AML-193 (cell line): ENCODE measurements at regions not wholly inside any gene's neighbourhood (a gene's known extent, or its start where the extent isn't known, plus 50 kb on each side); places are given as distances from the start of the nearest gene placed in this dataset.
A peak's percentile ranks its signal among the peaks of the same experiment; 100 is the strongest.
"Not testable (repeated sequence)": the region's sequence is repeated elsewhere in the genome, so short reads cannot be mapped to it uniquely, and the experiment has no call there.

Source experiments
- DNase-seq, 2 experiments: peaks; one replicate each; lab custom pipeline; 2025; lab: John Stamatoyannopoulos, UW

GRCh38 chr1:191350938-191351337 lies 807.3 kb upstream of the RGS18 start:
- no peak for DNase-seq

DNA sequence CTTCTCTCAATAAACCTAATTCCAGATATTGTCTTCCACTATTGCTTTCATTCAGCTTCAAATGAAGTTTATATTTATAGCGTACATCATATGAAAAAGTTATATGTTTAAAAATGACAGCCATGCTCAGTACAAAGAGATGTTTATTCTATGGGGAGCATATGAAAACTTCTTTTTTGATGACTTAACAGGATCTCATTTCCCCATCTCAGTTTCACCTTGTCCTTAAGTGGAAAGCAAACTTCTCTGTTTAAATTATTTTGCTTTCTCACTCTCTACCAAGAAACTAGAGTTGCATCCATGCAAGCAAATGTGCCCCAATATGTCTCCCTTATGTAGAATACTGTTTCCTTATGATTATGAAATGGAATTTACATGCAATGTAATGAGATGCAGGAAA lies 799.5 kb upstream of the RGS18 start:
- DNase-seq = no peak

DNA sequence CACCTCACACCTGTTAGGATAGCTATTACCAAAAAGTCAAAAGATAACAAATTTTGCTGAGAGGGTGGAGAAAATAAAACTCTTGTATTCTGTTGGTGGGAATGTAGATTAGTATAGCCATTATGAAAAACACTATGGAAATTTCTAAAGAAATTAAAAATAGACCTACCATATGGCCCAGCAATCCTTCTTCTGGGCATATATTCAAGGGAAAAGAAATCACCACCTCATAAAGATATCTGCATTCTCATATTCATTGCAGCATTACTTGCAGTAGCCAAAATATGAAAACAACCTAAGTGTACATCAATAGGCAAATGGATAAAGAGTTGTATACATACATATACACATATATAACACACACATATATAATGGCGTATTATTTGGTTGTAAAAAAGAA lies 791.6 kb upstream of the RGS18 start:
- DNase-seq = no peak

DNA sequence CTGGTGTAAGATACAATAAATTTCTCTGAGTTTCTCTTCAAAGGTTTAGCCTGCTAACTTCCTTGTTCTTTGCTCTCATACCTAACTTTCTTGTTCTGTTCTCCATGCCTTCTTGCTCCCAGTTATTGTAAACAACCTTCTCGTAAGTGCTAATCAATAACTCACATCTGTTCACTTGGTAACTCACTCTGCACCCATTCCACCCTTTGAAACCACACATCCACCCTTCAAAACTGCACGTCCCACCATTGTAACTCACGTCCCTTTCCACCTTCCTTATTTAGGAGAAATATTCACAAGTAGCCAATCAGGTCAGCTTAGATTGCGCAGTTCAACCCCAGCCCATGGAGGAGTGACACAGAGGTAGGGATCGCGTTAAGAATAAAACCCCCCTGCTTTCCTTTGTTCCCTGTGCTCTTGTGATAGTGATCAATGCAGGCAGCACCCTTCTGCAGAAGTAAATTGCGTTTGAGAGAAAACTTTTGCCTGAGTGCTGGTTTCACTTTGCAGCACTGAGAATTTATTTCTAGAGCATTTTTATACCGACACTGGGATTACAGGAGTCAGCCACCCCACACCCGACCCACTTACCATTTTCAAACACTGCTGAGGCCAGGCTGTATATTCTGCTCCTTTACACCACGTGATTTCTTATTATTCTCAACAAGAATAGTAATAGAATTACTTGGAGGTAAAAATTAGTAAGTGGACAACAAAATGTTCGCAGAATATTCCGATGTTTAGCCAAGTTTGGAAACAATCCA lies 789.2 kb upstream of the RGS18 start:
- no peak for DNase-seq

GRCh38 chr1:191371626-191372025 lies 786.6 kb upstream of the RGS18 start:
- no peak for DNase-seq

DNA sequence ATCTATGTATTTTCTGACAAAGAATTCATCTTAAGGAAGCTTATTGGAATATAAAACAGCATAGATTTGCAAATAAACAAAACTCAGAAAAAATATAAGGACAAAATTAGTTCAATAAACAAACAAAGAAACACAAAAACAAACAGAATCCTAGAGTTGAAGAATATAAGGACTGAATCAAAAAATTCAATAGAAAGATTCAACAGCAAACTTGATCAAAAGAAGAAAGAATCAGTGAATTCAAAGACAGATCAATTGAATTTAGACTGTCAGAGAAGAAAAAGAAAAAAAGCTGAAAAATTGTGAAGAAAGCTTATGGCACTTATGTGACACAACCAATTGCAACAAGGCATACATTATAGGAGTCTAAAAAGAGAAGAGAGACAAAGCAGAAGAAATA lies 770.0 kb upstream of the RGS18 start:
- no peak for DNase-seq

DNA sequence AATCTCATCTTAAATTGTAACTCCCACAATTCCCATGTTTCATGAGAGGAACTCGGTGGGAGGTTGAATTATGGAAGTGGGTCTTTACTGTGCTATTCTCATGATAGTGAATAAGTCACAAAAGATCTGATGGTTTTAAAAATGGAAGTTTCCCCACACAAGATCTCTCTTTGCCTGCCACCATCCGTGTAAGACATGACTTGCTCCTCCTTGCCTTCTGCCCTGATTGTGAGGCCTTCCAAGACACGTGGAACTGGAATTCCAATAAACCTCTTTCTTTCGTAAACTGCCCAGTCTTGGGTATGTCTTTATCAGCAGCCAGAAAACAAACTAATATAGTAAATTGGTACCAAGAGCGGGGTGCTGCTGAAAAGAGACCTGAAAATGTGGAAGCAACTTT lies 761.6 kb upstream of the RGS18 start:
- DNase-seq = no peak

GRCh38 chr1:191398551-191398950 lies 759.7 kb upstream of the RGS18 start:
- no peak for DNase-seq

DNA sequence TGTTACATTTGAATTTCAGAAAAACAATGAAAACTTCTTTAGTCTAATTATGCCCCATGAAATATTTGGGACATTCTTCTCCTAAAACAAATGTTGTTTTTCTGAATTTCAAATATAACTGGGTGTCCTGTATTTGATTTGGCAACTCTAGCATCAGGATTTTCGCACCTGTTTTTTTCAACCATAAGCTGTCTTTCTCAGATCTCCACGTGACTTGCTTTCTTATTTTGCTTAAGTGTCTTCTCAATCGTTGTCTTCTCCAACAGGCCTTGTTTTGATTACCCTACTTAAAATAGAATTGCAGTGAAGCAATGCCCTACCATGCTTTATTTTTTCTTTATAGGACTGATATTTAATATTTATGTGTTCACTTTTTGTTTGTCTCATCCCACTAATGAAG lies 752.8 kb upstream of the RGS18 start:
- no peak for DNase-seq

GRCh38 chr1:191414981-191415640 lies 743.2 kb upstream of the RGS18 start:
- no peak for DNase-seq

DNA sequence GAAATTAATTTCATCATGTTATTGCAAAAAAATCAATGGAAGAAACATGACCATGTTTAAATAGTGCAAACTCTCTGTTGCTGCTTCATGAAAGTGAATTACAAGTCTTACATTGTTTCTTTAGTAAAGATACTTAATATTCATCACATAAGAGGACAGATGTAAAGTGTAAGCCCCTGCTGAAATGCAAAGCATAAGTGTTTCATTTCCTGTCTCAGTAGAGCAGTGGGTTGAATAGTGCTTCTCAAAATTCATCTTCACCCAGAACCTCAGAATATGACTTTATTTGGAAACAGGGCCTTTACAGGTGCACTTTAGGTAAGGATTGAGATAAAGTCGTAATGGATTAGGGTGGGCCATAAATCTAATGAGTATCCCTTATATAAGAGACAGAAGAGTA lies 738.4 kb upstream of the RGS18 start:
- DNase-seq = no peak

- no peak for DNase-seq
Observed at GRCh38 chr1:191427593-191427992, 730.7 kb upstream of the RGS18 start.

GRCh38 chr1:191432817-191433216 lies 725.4 kb upstream of the RGS18 start:
- no peak for DNase-seq

DNA sequence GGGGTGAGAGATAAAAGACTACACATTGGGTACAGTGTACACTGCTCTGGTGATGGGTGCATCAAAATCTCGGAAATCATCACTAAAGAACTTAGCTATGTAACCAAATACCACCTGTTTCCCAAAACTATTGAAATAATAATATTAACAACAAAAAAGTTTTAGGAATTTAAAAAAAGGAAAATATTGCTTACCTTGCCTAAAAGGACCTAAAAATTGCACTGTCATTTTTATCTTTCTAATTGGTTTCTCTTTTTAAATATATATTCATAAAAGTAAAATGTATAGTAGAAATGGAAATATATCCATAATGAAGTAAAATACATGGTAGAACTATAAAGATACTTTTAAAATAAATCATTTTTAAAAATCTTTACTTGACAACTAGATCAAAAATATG lies 719.3 kb upstream of the RGS18 start:
- DNase-seq = no peak

DNA sequence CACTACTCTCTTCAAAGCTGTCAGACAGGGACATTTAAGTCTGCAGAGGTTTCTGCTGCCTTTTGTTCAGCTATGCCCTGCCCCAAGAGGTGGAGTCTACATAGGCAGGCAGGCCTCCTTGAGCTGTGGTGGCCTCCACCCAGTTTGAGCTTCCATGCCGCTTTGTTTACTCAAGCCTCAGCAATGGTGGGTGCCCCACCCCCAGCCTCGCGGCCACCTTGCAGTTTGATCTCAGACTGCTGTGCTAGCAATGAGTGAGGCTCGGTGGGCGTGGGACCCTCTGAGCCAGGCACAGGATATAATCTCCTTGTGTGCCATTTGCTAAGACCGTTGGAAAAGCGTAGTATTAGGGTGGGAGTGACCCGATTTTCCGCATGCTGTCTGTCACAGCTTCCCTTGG lies 710.0 kb upstream of the RGS18 start:
- not testable (repeated sequence) for DNase-seq

DNA sequence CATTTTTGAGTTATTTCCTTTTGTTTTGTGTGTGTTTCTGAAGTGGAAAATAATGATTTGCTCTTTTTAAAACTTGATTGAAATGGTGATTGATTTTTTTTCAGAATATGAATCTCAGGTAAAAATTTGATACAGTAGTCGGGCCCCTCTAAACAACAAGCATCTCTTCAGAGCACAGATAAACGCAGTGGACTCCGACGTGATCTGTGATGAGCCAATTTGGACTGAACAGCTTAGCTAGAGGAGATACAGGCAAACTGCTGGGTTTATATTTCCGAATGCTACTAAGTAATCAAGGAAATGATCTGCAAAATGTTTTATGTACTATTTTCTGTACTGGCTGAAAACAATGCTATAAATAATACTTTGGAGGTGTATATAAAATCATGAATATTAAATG lies 705.7 kb upstream of the RGS18 start:
- DNase-seq = no peak

GRCh38 chr1:191453487-191453886 lies 704.8 kb upstream of the RGS18 start:
- DNase-seq = no peak

DNA sequence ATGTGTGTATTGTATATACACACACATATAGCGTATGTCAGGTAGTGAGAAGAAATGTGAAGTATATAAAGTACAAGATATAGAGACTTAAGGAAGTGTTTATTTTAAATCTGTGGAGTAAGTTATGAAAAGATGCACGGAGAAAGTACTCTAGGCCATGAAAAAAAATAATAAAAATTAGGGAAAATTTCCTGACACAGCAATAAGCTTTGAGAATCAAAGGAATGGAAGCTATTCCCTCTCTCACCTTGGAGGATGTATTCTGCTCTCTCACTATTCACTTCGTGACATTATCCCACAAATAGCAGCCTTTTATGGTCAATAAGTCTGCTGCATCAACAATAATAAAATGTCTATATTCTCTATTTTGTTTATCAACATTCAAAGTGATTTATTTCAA lies 700.4 kb upstream of the RGS18 start:
- no peak for DNase-seq

- no peak for DNase-seq
Observed at GRCh38 chr1:191460234-191460633, 698.0 kb upstream of the RGS18 start.

DNA sequence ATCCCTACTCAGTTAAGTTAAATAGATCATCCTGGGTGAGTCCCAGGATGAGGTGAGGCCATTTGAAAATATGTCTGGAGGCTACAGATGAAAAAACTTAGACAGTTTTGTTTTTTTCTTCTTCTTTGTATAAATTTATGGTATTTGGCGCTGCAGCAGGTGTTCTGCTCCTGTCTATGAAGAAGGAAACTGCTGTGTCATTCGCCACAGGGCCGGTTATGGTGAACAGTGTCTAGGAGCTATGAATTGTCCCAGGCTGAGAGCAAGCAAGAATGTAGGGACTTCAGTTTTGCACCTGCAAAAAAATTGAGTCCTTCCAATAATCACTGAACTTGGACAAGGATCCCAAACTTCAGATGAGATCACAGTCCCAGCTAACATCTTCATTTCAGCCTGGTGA lies 674.3 kb upstream of the RGS18 start:
- DNase-seq = no peak

DNA sequence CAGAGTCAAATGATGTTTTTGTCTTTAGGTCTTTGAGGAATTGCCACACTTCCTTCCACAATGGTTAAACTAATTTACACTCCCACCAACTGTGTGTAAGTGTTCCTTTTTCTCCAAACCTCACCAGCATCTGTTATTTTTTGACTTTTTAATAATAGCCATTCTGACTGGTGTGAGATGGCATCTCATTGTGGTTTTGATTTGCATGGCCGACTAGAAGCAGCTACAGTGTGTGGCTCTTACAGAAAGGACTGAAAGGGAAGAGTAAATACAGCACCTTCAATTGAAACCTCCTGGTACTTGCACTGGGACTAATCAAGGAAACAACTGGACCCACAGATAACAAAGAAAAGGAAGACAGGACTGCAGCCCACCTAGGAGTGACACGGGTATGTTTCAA lies 668.0 kb upstream of the RGS18 start:
- DNase-seq = no peak

DNA sequence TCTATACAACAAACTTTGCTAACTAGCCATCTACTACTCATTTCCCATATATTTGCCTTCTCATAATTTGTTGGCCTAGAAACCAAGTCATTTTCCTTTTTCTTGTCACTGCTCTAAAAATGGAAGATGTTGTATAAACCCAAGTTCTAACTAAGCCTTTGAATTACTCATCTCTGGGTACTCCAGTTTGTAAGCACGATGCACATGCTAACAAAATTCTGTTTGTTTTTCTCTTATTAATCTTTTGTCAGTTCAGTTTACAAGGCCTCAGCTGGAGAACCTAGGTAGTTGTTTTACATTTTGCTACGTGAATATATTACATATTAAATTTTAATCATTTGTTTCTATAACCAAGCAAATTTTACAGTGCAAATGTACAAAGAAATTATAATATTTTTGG lies 663.2 kb upstream of the RGS18 start:
- DNase-seq = no peak

DNA sequence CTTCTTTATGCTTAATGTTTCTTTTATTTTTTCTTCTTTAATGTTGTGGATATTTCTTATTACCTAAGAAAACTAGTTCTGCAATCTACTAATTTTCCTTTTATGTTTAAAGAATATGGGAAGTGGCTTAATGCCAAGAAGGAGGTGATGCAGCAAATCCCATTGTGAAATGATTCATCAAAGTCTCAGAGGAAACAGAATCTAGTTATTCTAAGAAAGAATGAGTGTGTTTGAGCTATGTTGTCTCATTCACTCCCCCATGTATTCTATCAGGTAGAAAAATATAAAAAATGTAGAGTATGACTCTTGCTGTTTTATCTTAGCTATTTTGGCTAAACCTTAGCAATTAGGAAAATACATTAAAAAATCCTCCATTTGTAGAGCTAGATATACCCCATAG lies 659.9 kb upstream of the RGS18 start:
- DNase-seq = peak in 1 of 2 experiments; percentile 25

DNA sequence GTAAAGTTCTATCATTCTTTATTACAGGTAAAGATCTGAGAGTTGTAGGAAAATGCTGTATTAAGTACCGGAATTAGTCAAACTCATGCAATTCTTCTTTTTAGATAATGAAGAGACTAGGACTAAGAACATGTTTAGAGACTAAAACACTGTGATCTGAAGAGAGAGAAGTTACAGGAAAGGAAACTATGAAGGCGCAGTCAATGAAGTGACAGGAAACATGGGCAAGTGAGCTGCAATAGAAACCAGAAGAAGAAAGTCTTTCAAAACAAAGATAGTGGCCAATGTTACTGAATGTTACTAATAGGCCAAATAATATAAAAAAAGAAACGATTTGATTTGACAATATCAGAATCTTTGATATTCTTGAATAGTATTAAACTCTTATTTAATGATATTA lies 659.4 kb upstream of the RGS18 start:
- no peak for DNase-seq
